NCI-H2227 (cell line): ENCODE measurements at regions not wholly inside any gene's neighbourhood (a gene's known extent, or its start where the extent isn't known, plus 50 kb on each side); places are given as distances from the start of the nearest gene placed in this dataset.

Experiments used
- DNase-seq: peaks from one replicate; lab custom pipeline; 2025; ENCODE audit not compliant: unreplicated experiment; lab: John Stamatoyannopoulos, UW

- peak; percentile 87 for DNase-seq
Measured at GRCh38 chr5:107808671-107809137, 138.0 kb upstream of the EFNA5 start.

- no peak for DNase-seq
Measured at GRCh38 chr5:107807431-107807830, 136.7 kb upstream of the EFNA5 start.

- no peak for DNase-seq
Measured at GRCh38 chr5:107806705-107807104, 136.0 kb upstream of the EFNA5 start.

GRCh38 chr5:107806271-107806670 lies 135.5 kb upstream of the EFNA5 start:
- peak; percentile 6 for DNase-seq

GRCh38 chr5:107805824-107806223 lies 135.1 kb upstream of the EFNA5 start:
- DNase-seq = peak; percentile 32

- peak; percentile 17 for DNase-seq
Measured at GRCh38 chr5:107805166-107805565, 134.4 kb upstream of the EFNA5 start.

- DNase-seq = no peak
Measured at GRCh38 chr5:107803728-107804127, 133.0 kb upstream of the EFNA5 start.

GRCh38 chr5:107801061-107801460 lies 130.3 kb upstream of the EFNA5 start:
- no peak for DNase-seq

GRCh38 chr5:107799306-107799705 lies 128.6 kb upstream of the EFNA5 start:
- peak; percentile 71 for DNase-seq

GRCh38 chr5:107796797-107797196 lies 126.1 kb upstream of the EFNA5 start:
- DNase-seq = no peak

GRCh38 chr5:107794741-107795140 lies 124.0 kb upstream of the EFNA5 start:
- no peak for DNase-seq

- no peak for DNase-seq
Measured at GRCh38 chr5:107792940-107793339, 122.2 kb upstream of the EFNA5 start.

GRCh38 chr5:107790671-107791070 lies 119.9 kb upstream of the EFNA5 start:
- no peak for DNase-seq

GRCh38 chr5:107786424-107786823 lies 115.7 kb upstream of the EFNA5 start:
- no peak for DNase-seq

- no peak for DNase-seq
Measured at GRCh38 chr5:107783551-107783950, 112.8 kb upstream of the EFNA5 start.

GRCh38 chr5:107782561-107783169 lies 111.9 kb upstream of the EFNA5 start:
- DNase-seq = no peak

- no peak for DNase-seq
Measured at GRCh38 chr5:107781451-107781850, 110.7 kb upstream of the EFNA5 start.

GRCh38 chr5:107779437-107779836 lies 108.7 kb upstream of the EFNA5 start:
- no peak for DNase-seq

- DNase-seq = no peak
Measured at GRCh38 chr5:107778647-107779046, 107.9 kb upstream of the EFNA5 start.

- no peak for DNase-seq
Measured at GRCh38 chr5:107776922-107777740, 106.4 kb upstream of the EFNA5 start.

- no peak for DNase-seq
Measured at GRCh38 chr5:107776506-107776905, 105.8 kb upstream of the EFNA5 start.

- no peak for DNase-seq
Measured at GRCh38 chr5:107774316-107774715, 103.6 kb upstream of the EFNA5 start.
